HepG2 (cell line): ENCODE measurements at regions not wholly inside any gene's neighbourhood (a gene's known extent, or its start where the extent isn't known, plus 50 kb on each side); places are given as distances from the start of the nearest gene placed in this dataset.

ENCODE experiments used
- CTCF ChIP-seq: sonication (generic); formaldehyde crosslinking; IDR thresholded peaks from 2 replicates; pipeline ENCODE4 v1.5.0; 2020; ENCODE audit warnings: mild to moderate bottlenecking, missing genetic modification reagents, moderate library complexity
- MZF1 ChIP-seq: sonication (generic); formaldehyde crosslinking; IDR thresholded peaks from 2 replicates; pipeline ENCODE4 v1.8.1; 2023; ENCODE audit warnings: mild to moderate bottlenecking, missing genetic modification reagents, borderline replicate concordance
- STAT5B ChIP-seq: sonication (generic); formaldehyde crosslinking; IDR thresholded peaks from 2 replicates; pipeline ENCODE4 v1.4.0; 2020; ENCODE audit warnings: missing genetic modification reagents
- TMF1 ChIP-seq: sonication (generic); formaldehyde crosslinking; IDR thresholded peaks from 2 replicates; pipeline ENCODE4 v1.8.1; 2022; ENCODE audit warnings: low read depth, missing genetic modification reagents
- ZNF17 ChIP-seq: sonication (generic); formaldehyde crosslinking; IDR thresholded peaks from 2 replicates; pipeline ENCODE4 v1.5.0; 2020; ENCODE audit warnings: mild to moderate bottlenecking, missing genetic modification reagents
- ZNF281 ChIP-seq: sonication (generic); formaldehyde crosslinking; IDR thresholded peaks from 2 replicates; pipeline ENCODE4 v1.4.0; 2020; ENCODE audit warnings: missing genetic modification reagents, borderline replicate concordance

- TF ChIP-seq STAT5B (no peak), ZNF281 (CRISPR knock-in tag) (no peak), CTCF (CRISPR knock-in tag) (no peak), ZNF17 (no peak), TMF1 (CRISPR knock-in tag) (no peak), MZF1 (CRISPR knock-in tag) (no peak)
Measured at GRCh38 chr2:238557431-238557830, 130.7 kb downstream of the ASB1 start.
